Neutrophil (primary cell): ENCODE measurements at regions not wholly inside any gene's neighbourhood (a gene's known extent, or its start where the extent isn't known, plus 50 kb on each side); places are given as distances from the start of the nearest gene placed in this dataset.
"Not testable (repeated sequence)": the region's sequence is repeated elsewhere in the genome, so short reads cannot be mapped to it uniquely, and the experiment has no call there.

Experiments used
- H3K27ac ChIP-seq: fragments of 200-600 bp; sonication (generic); 2 replicates; pipeline ENCODE4 v1.5.1; 2016; ENCODE audit warnings: mild to moderate bottlenecking, moderate library complexity
- H3K27me3 ChIP-seq: fragments of 200-600 bp; sonication (generic); 2 replicates; pipeline ENCODE4 v1.6.0; 2016; ENCODE audit warnings: mild to moderate bottlenecking
- H3K36me3 ChIP-seq: fragments of 200-600 bp; sonication (generic); 2 replicates; pipeline ENCODE4 v1.5.1; 2017
- H3K4me1 ChIP-seq, 2 experiments: fragments of 200-600 bp in 1 of 2; sonication (generic) in 1 of 2; 1 replicate in 1 of 2; 2 replicates in 1 of 2; pipeline versions ENCODE4 v1.5.1 to v1.6.1; 2013 to 2016; ENCODE audit warnings: low read depth in 1 of 2, low read length in 1 of 2, mild to moderate bottlenecking in 1 of 2, moderate library complexity in 1 of 2; ENCODE audit not compliant: control insufficient read depth in 1 of 2, insufficient read depth in 1 of 2
- H3K4me3 ChIP-seq, 2 experiments: fragments of 200-600 bp in 1 of 2; sonication (generic) in 1 of 2; 1 replicate in 1 of 2; 2 replicates in 1 of 2; pipeline ENCODE4 v1.5.1; 2013 to 2016; ENCODE audit warnings: low read depth in 1 of 2, low read length in 1 of 2, mild to moderate bottlenecking in 1 of 2, moderate library complexity in 1 of 2
- H3K9me3 ChIP-seq: fragments of 200-600 bp; sonication (generic); 2 replicates; pipeline ENCODE4 v1.5.1; 2016
- CTCF ChIP-seq: fragments of 200-600 bp; sonication (generic); IDR thresholded peaks from 2 replicates; pipeline ENCODE4 v1.5.1; 2016; ENCODE audit warnings: antibody characterized with exemption

- no peak overlapping the region for H3K4me3 ChIP-seq
- H3K36me3 ChIP-seq, result no peaks in the 10 kb centered on the region
- no peak for TF ChIP-seq CTCF
- no peaks in the 10 kb centered on the region for H3K9me3 ChIP-seq
- no peaks in the 10 kb centered on the region for H3K4me1 ChIP-seq
- H3K27ac ChIP-seq, result no peak overlapping the region
- peaks cover 31% of the 10 kb centered on the region for H3K27me3 ChIP-seq
Observed at GRCh38 chr1:157198619-157199420, 60.6 kb upstream of the ETV3 start.

- TF ChIP-seq CTCF, result no peak
- Histone ChIP-seq H3K36me3 (no peaks in the 10 kb centered on the region), H3K27ac (no peak overlapping the region), H3K27me3 (peaks cover 40% of the 10 kb centered on the region), H3K9me3 (no peaks in the 10 kb centered on the region), H3K4me3 (no peak overlapping the region), H3K4me1 (no peaks in the 10 kb centered on the region)
Observed at GRCh38 chr1:157197906-157198435, 59.8 kb upstream of the ETV3 start.

GRCh38 chr1:157196670-157197456 lies 58.7 kb upstream of the ETV3 start:
- not testable (repeated sequence) for H3K9me3 ChIP-seq, H3K4me1 ChIP-seq, H3K4me3 ChIP-seq, H3K36me3 ChIP-seq, H3K27ac ChIP-seq
- peaks cover 51% of the 10 kb centered on the region for H3K27me3 ChIP-seq

GRCh38 chr1:157196245-157196543 lies 58.0 kb upstream of the ETV3 start:
- no peak for TF ChIP-seq CTCF
- peaks cover 53% of the 10 kb centered on the region for H3K27me3 ChIP-seq

GRCh38 chr1:157195521-157196244 lies 57.5 kb upstream of the ETV3 start:
- H3K4me1 ChIP-seq, result no peaks in the 10 kb centered on the region
- H3K27me3 ChIP-seq, result peaks cover 53% of the 10 kb centered on the region
- H3K27ac ChIP-seq, result no peak overlapping the region
- no peak for TF ChIP-seq CTCF
- no peaks in the 10 kb centered on the region for H3K9me3 ChIP-seq
- H3K4me3 ChIP-seq, result no peak overlapping the region
- H3K36me3 ChIP-seq, result no peaks in the 10 kb centered on the region

More at GRCh38 chr1:157196245-157196543, 58.0 kb upstream of the ETV3 start:
- Histone ChIP-seq H3K4me3 (no peak overlapping the region), H3K36me3 (no peaks in the 10 kb centered on the region), H3K9me3 (no peaks in the 10 kb centered on the region), H3K27ac (no peak overlapping the region), H3K4me1 (no peaks in the 10 kb centered on the region)
